ENCODE measurements at regions not wholly inside any gene's neighbourhood (a gene's known extent, or its start where the extent isn't known, plus 50 kb on each side); places are given as distances from the start of the nearest gene placed in this dataset.

GRCh38 chr9:85428230-85428629 is 313.5 kb downstream of the AGTPBP1 start:
- no peaks in the 10 kb centered on the region for H3K27me3 ChIP-seq (ENCODE audit: low read length)
- CTCF ChIA-PET, result no interaction called here
- BruUV-seq (replicated peaks), result no TSS peak

DNA sequence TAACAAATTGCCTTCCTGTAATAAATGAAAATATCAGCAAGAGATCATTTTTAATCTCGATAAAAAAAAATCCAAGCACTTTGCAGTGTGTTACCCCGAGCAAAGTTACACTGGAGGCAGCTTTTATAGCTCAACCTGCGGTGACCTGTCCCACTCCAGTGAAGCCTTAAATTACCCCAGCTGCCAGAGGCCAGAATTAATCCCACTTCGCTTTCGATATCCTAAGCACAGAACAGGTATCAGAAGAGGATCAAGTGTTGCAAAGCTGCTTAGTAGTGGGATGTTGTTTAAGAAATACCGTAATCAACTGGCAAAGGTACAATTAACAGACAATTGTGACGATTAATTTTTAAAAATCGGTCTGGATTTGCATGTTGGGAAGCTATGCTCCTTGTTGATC is 314.0 kb downstream of the AGTPBP1 start:
- Histone ChIP-seq H3F3A (ENCODE audit: low read length, unreplicated experiment) (no peaks in the 10 kb centered on the region), H3K27me3 (ENCODE audit: low read length) (no peaks in the 10 kb centered on the region)
- intact Hi-C loops (cut with micrococcal nuclease), result no loop called here

More at GRCh38 chr9:85428230-85428629, 313.5 kb downstream of the AGTPBP1 start:
- Histone ChIP-seq H3K9me3 (ENCODE audit: low read length) (no peaks in the 10 kb centered on the region), H4K20me1 (ENCODE audit: low read length) (no peaks in the 10 kb centered on the region), H3K9ac (ENCODE audit: low read length) (no peak overlapping the region), H3K79me2 (ENCODE audit: low read length) (no peaks in the 10 kb centered on the region), H3K9me2 (replicated peaks; ENCODE audit: low read length) (no peaks in the 10 kb centered on the region), H3K36me3 (ENCODE audit: low read depth, low read length) (no peaks in the 10 kb centered on the region), H3K4me2 (ENCODE audit: low read length) (no peak overlapping the region), H3F3A (ENCODE audit: low read length, unreplicated experiment) (no peaks in the 10 kb centered on the region), H2AFZ (ENCODE audit: low read length) (no peak overlapping the region), H3K4me3 (ENCODE audit: low read length) (no peak overlapping the region), H3K27ac (ENCODE audit: low read length) (no peak overlapping the region), H3K4me1 (ENCODE audit: insufficient read depth, low read length) (peaks cover 28% of the 10 kb centered on the region)
- ATAC-seq (no peak), DNase-seq (no peak)
- intact Hi-C loops (cut with micrococcal nuclease), result no loop called here
- TF ChIP-seq EZH2phosphoT487 (IDR thresholded peaks at IDR 0.05; ENCODE audit: borderline replicate concordance, low read length), result no peak
- TF ChIP-seq, protein P1, sequence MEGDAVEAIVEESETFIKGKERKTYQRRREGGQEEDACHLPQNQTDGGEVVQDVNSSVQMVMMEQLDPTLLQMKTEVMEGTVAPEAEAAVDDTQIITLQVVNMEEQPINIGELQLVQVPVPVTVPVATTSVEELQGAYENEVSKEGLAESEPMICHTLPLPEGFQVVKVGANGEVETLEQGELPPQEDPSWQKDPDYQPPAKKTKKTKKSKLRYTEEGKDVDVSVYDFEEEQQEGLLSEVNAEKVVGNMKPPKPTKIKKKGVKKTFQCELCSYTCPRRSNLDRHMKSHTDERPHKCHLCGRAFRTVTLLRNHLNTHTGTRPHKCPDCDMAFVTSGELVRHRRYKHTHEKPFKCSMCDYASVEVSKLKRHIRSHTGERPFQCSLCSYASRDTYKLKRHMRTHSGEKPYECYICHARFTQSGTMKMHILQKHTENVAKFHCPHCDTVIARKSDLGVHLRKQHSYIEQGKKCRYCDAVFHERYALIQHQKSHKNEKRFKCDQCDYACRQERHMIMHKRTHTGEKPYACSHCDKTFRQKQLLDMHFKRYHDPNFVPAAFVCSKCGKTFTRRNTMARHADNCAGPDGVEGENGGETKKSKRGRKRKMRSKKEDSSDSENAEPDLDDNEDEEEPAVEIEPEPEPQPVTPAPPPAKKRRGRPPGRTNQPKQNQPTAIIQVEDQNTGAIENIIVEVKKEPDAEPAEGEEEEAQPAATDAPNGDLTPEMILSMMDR (conservative IDR thresholded peaks at IDR 0.05; ENCODE audit: low read depth, low read length), result no peak
- no peak for TF ChIP-seq EZH2 (IDR thresholded peaks at IDR 0.05; ENCODE audit: low read length, unreplicated experiment)
- POLR2A ChIA-PET (ENCODE audit: unreplicated experiment), result no interaction called here

GRCh38 chr9:85425153-85425611 is 316.6 kb downstream of the AGTPBP1 start:
- Histone ChIP-seq H3K27ac (ENCODE audit: low read length) (no peak overlapping the region), H3K36me3 (ENCODE audit: low read depth, low read length) (no peaks in the 10 kb centered on the region), H3K9me2 (replicated peaks; ENCODE audit: low read length) (no peaks in the 10 kb centered on the region), H3K79me2 (ENCODE audit: low read length) (no peaks in the 10 kb centered on the region), H3F3A (ENCODE audit: low read length, unreplicated experiment) (no peaks in the 10 kb centered on the region), H3K4me2 (ENCODE audit: low read length) (peak overlapping the region; percentile 49; the same call in 1 of the 2 replicates), H3K9me3 (ENCODE audit: low read length) (no peaks in the 10 kb centered on the region), H3K4me3 (ENCODE audit: low read length) (no peak overlapping the region), H3K27me3 (ENCODE audit: low read length) (no peaks in the 10 kb centered on the region), H2AFZ (ENCODE audit: low read length) (no peak overlapping the region), H3K9ac (ENCODE audit: low read length) (no peak overlapping the region), H4K20me1 (ENCODE audit: low read length) (no peaks in the 10 kb centered on the region), H3K4me1 (ENCODE audit: insufficient read depth, low read length) (peaks cover 8% of the 10 kb centered on the region)
- BruUV-seq (replicated peaks), result no TSS peak
- intact Hi-C loops (cut with micrococcal nuclease), result no loop called here
- POLR2A ChIA-PET (ENCODE audit: unreplicated experiment), result no interaction called here
- DNase-seq (peak; percentile 75), ATAC-seq (peak; percentile 50)
- CTCF ChIA-PET, result no interaction called here
- no peak for TF ChIP-seq EZH2phosphoT487 (IDR thresholded peaks at IDR 0.05; ENCODE audit: borderline replicate concordance, low read length)
- TF ChIP-seq, protein P1 (conservative IDR thresholded peaks at IDR 0.05; ENCODE audit: low read depth, low read length), result peak; percentile 72
- no peak for TF ChIP-seq EZH2 (IDR thresholded peaks at IDR 0.05; ENCODE audit: low read length, unreplicated experiment)

More for the DNA sequence above, 314.0 kb downstream of the AGTPBP1 start:
- DNase-seq (no peak), ATAC-seq (no peak)
- H2AFZ ChIP-seq (ENCODE audit: low read length), result no peak overlapping the region
- CTCF ChIA-PET, result no interaction called here
- no peaks in the 10 kb centered on the region for H3K9me2 ChIP-seq (replicated peaks; ENCODE audit: low read length)
- no peaks in the 10 kb centered on the region for H4K20me1 ChIP-seq (ENCODE audit: low read length)
- no peak overlapping the region for H3K4me2 ChIP-seq (ENCODE audit: low read length)
- no peak overlapping the region for H3K9ac ChIP-seq (ENCODE audit: low read length)
- BruUV-seq (replicated peaks), result no TSS peak
- H3K4me1 ChIP-seq (ENCODE audit: insufficient read depth, low read length), result peaks cover 27% of the 10 kb centered on the region
- POLR2A ChIA-PET (ENCODE audit: unreplicated experiment), result no interaction called here
- H3K4me3 ChIP-seq (ENCODE audit: low read length), result no peak overlapping the region
- H3K27ac ChIP-seq (ENCODE audit: low read length), result no peak overlapping the region
- H3K9me3 ChIP-seq (ENCODE audit: low read length), result no peaks in the 10 kb centered on the region
- no peaks in the 10 kb centered on the region for H3K79me2 ChIP-seq (ENCODE audit: low read length)
- TF ChIP-seq EZH2 (IDR thresholded peaks at IDR 0.05; ENCODE audit: low read length, unreplicated experiment) (no peak), EZH2phosphoT487 (IDR thresholded peaks at IDR 0.05; ENCODE audit: borderline replicate concordance, low read length) (no peak)
- TF ChIP-seq, protein P1 (conservative IDR thresholded peaks at IDR 0.05; ENCODE audit: low read depth, low read length), result no peak
- no peaks in the 10 kb centered on the region for H3K36me3 ChIP-seq (ENCODE audit: low read depth, low read length)

Data from PC-3 (cell line).